ENCODE measurements at regions not wholly inside any gene's neighbourhood (a gene's known extent, or its start where the extent isn't known, plus 50 kb on each side); places are given as distances from the start of the nearest gene placed in this dataset. TPM values are rescaled to one million over a fixed set of nuclear protein-coding genes. Genes with fewer than 3 reads are reported as not detected.

- TF ChIP-seq, protein P1, sequence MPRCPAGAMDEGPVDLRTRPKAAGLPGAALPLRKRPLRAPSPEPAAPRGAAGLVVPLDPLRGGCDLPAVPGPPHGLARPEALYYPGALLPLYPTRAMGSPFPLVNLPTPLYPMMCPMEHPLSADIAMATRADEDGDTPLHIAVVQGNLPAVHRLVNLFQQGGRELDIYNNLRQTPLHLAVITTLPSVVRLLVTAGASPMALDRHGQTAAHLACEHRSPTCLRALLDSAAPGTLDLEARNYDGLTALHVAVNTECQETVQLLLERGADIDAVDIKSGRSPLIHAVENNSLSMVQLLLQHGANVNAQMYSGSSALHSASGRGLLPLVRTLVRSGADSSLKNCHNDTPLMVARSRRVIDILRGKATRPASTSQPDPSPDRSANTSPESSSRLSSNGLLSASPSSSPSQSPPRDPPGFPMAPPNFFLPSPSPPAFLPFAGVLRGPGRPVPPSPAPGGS (IDR thresholded peaks at IDR 0.05; ENCODE audit: borderline replicate concordance, insufficient read depth, low read depth, low read length, poor library complexity, severe bottlenecking): no peak
- no peak for TF ChIP-seq SIN3A (IDR thresholded peaks at IDR 0.05; ENCODE audit: low read depth, low read length)
Measured at GRCh38 chr5:88322785-88323184, 54.1 kb upstream of the TMEM161B start (continued).

Small RNAs in the stretch of these regions (small RNA-seq; reads per million reads assigned to genes)
- not detected for gene RF00156

All from GM12878 (cell line).